ENCODE measurements at regions not wholly inside any gene's neighbourhood (a gene's known extent, or its start where the extent isn't known, plus 50 kb on each side); places are given as distances from the start of the nearest gene placed in this dataset.
A peak's percentile ranks its signal among the peaks of the same experiment; 100 is the strongest.

DNA sequence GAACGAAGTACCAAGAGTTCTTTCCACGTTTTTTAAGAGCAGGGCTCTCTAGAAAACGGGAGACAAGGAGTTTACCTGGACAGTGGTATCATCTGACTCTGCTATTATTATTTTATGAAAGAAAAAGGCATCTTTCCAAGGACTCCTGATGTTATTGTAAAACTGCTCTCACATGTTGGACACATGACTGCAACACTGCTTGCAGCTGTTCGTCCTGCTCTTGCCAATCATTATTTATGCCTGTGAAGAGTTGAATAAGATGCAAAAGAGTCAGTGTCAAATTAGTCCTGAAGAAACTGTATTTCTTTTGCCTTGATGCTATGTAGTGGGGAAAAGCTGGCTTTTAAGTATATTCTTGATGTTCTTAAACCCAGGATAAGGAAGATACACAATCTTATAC, 284.5 kb upstream of the PTGER4 start:
- no peak overlapping the region for H3K4me3 ChIP-seq
- H3K4me1 ChIP-seq (ENCODE audit: control insufficient read depth in 5 of 5, insufficient read depth in 5 of 5, low read length in 5 of 5) = peaks cover 0 to 9% (median 0%) of the 10 kb centered on the region in 5 donors
- WGBS, 2 donors = 82 to 91% methylated on average over 4 of the region's 4 CpGs
- H3K27me3 ChIP-seq (ENCODE audit: control insufficient read depth in 3 of 3, insufficient read depth in 3 of 3, low read length in 2 of 3) = no peaks in the 10 kb centered on the region
- H3K27ac ChIP-seq (ENCODE audit: low read depth in 1 of 2, low read length in 1 of 2) = no peak overlapping the region
- ATAC-seq (ENCODE audit: insufficient read depth, low FRiP score) (no peak), DNase-seq (peak in 1 of 3 donors; percentile 21)
- H3K9me3 ChIP-seq (ENCODE audit: control insufficient read depth in 4 of 4, insufficient read depth in 3 of 4, low read length in 3 of 4) = no peaks in the 10 kb centered on the region
- H3K36me3 ChIP-seq (ENCODE audit: control insufficient read depth in 4 of 4, insufficient read depth in 4 of 4, low read length in 4 of 4) = no peaks in the 10 kb centered on the region
- H3K9ac ChIP-seq (ENCODE audit: insufficient read depth in 1 of 2, low read length in 2 of 2) = no peak overlapping the region
- TF ChIP-seq CTCF (IDR thresholded peaks at IDR 0.05; ENCODE audit: control extremely low read depth, extremely low read depth) = no peak

GRCh38 chr5:40394698-40395097, 285.0 kb upstream of the PTGER4 start:
- Histone ChIP-seq H3K4me3 (no peak overlapping the region), H3K9me3 (ENCODE audit: control insufficient read depth in 4 of 4, insufficient read depth in 3 of 4, low read length in 3 of 4) (no peaks in the 10 kb centered on the region), H3K27me3 (ENCODE audit: control insufficient read depth in 3 of 3, insufficient read depth in 3 of 3, low read length in 2 of 3) (no peaks in the 10 kb centered on the region), H3K4me1 (ENCODE audit: control insufficient read depth in 5 of 5, insufficient read depth in 5 of 5, low read length in 5 of 5) (peaks cover 0 to 9% (median 0%) of the 10 kb centered on the region in 5 donors), H3K36me3 (ENCODE audit: control insufficient read depth in 4 of 4, insufficient read depth in 4 of 4, low read length in 4 of 4) (no peaks in the 10 kb centered on the region), H3K9ac (ENCODE audit: insufficient read depth in 1 of 2, low read length in 2 of 2) (no peak overlapping the region), H3K27ac (ENCODE audit: low read depth in 1 of 2, low read length in 1 of 2) (no peak overlapping the region)
- peak in 1 of 3 donors; percentile 37 for DNase-seq
- no peak for ATAC-seq (ENCODE audit: insufficient read depth, low FRiP score)
- WGBS, 2 donors = 87 to 90% methylated on average over 4 of the region's 4 CpGs
- no peak for TF ChIP-seq CTCF (IDR thresholded peaks at IDR 0.05; ENCODE audit: control extremely low read depth, extremely low read depth)

GRCh38 chr5:40391642-40392041, 288.1 kb upstream of the PTGER4 start:
- Histone ChIP-seq H3K36me3 (ENCODE audit: control insufficient read depth in 4 of 4, insufficient read depth in 4 of 4, low read length in 4 of 4) (no peaks in the 10 kb centered on the region), H3K27ac (ENCODE audit: low read depth in 1 of 2, low read length in 1 of 2) (no peak overlapping the region), H3K9me3 (ENCODE audit: control insufficient read depth in 4 of 4, insufficient read depth in 3 of 4, low read length in 3 of 4) (no peaks in the 10 kb centered on the region), H3K4me1 (ENCODE audit: control insufficient read depth in 5 of 5, insufficient read depth in 5 of 5, low read length in 5 of 5) (peaks cover 0 to 9% (median 0%) of the 10 kb centered on the region in 5 donors), H3K4me3 (no peak overlapping the region), H3K9ac (ENCODE audit: insufficient read depth in 1 of 2, low read length in 2 of 2) (no peak overlapping the region), H3K27me3 (ENCODE audit: control insufficient read depth in 3 of 3, insufficient read depth in 3 of 3, low read length in 2 of 3) (no peaks in the 10 kb centered on the region)
- ATAC-seq (ENCODE audit: insufficient read depth, low FRiP score) (no peak), DNase-seq (peak in 1 of 3 donors; percentile 15)
- no peak for TF ChIP-seq CTCF (IDR thresholded peaks at IDR 0.05; ENCODE audit: control extremely low read depth, extremely low read depth)
